HepG2 (cell line): ENCODE measurements at regions not wholly inside any gene's neighbourhood (a gene's known extent, or its start where the extent isn't known, plus 50 kb on each side); places are given as distances from the start of the nearest gene placed in this dataset.

Experiments
- ATAC-seq: fragments of 200-7000 bp; cut with Tn5 transposase; 3 replicates; pipeline ENCODE4 v1.9.1; 2020; ENCODE audit warnings: mild to moderate bottlenecking, moderate library complexity
- BruUV-seq: library from RNA; stranded (reverse); fragments of 400-500 nt; replicated peaks from 2 replicates; lab custom pipeline; 2021; lab: Mats Ljungman, UMichigan
- CTCF ChIA-PET: fragments of 300-600 bp; formaldehyde crosslinking; extraction: SDS; loops from one replicate; lab custom pipeline; 2021; ENCODE audit warnings: low total read pairs, inconsistent platforms, low intra/inter-chr PET ratio; lab: Yijun Ruan, JAX
- POLR2A ChIA-PET: fragments of 350-600 bp; sonication (Branson Sonifier 250); formaldehyde crosslinking; loops from one replicate; lab custom pipeline; 2020; ENCODE audit warnings: antibody characterized with exemption, inconsistent platforms; lab: Yijun Ruan, JAX
- DNase-seq: peaks from one replicate; pipeline ENCODE4 v3.0.0-alpha.2; 2015; ENCODE audit warnings: low spot score
- FAIRE-seq: peaks from 3 replicates; lab custom pipeline; 2011; peaks lifted over from hg19 to GRCh38; lab: Jason Lieb, UNC
- H2AFZ ChIP-seq: one replicate; pipeline ENCODE4 v1.6.1; 2011; ENCODE audit warnings: low read length, inconsistent platforms
- H3K27ac ChIP-seq: fragments of 300-600 bp; 3 replicates; pipeline ENCODE4 v1.8.0; 2011; ENCODE audit warnings: mixed run types, mild to moderate bottlenecking, mixed read lengths, low read length, inconsistent platforms; ENCODE audit not compliant: insufficient read depth; ENCODE audit errors: extremely low read length
- H3K27me3 ChIP-seq, 2 experiments: fragments of 200-600 bp in 1 of 2; 2 replicates in 1 of 2; 3 replicates in 1 of 2; pipeline versions ENCODE4 v1.6.0 to v1.8.0; 2011; ENCODE audit warnings: low read length in 2 of 2, mild to moderate bottlenecking in 2 of 2, moderate library complexity in 2 of 2, inconsistent platforms in 1 of 2; ENCODE audit not compliant: insufficient read depth in 2 of 2, control insufficient read depth in 1 of 2
- H3K36me3 ChIP-seq, 2 experiments: fragments of 200-600 bp in 1 of 2; replicated peaks in 1 of 2; 2 replicates in 1 of 2; 3 replicates in 1 of 2; pipeline versions ENCODE4 v1.5.1 to v1.8.0; 2011; ENCODE audit warnings: low read length in 2 of 2, inconsistent platforms in 1 of 2; ENCODE audit not compliant: insufficient read depth in 2 of 2, control insufficient read depth in 1 of 2
- H3K4me1 ChIP-seq: 2 replicates; pipeline ENCODE4 v1.5.1; 2012; ENCODE audit warnings: low read length, inconsistent platforms; ENCODE audit not compliant: insufficient read depth
- H3K4me2 ChIP-seq: 2 replicates; pipeline ENCODE4 v1.6.0; 2011; ENCODE audit warnings: low read depth, low read length, inconsistent platforms
- H3K4me3 ChIP-seq, 3 experiments: fragments of 200-600 bp in 1 of 3; sonication (generic), shearing (Covaris generic) in 1 of 3; replicated peaks in 1 of 3; 2 replicates each; pipeline ENCODE4 v1.5.1; 2011 to 2016; ENCODE audit warnings: low read length in 3 of 3, inconsistent platforms in 2 of 3, low read depth in 2 of 3, mild to moderate bottlenecking in 2 of 3, control low read depth in 1 of 3, mixed read lengths in 1 of 3; ENCODE audit not compliant: insufficient read depth in 1 of 3
- H3K79me2 ChIP-seq: one replicate; pipeline ENCODE4 v1.6.1; 2011; ENCODE audit warnings: low read length, inconsistent platforms; ENCODE audit not compliant: insufficient read depth
- H3K9ac ChIP-seq: 2 replicates; pipeline ENCODE4 v1.6.0; 2011; ENCODE audit warnings: mild to moderate bottlenecking, low read depth, low read length, inconsistent platforms; ENCODE audit not compliant: insufficient read depth
- H3K9me3 ChIP-seq: 2 replicates; pipeline ENCODE4 v1.5.1; 2012; ENCODE audit warnings: mild to moderate bottlenecking, low read length
- H4K20me1 ChIP-seq: 2 replicates; pipeline ENCODE4 v1.6.0; 2011; ENCODE audit warnings: inconsistent platforms, mild to moderate bottlenecking, low read length, moderate library complexity; ENCODE audit not compliant: insufficient read depth
- CHD2 ChIP-seq: IDR thresholded peaks from 2 replicates; pipeline ENCODE4 v1.6.1; 2011; ENCODE audit warnings: low read depth, low read length, improper control_type of control experiment
- DNMT3B ChIP-seq: conservative IDR thresholded peaks from 2 replicates; pipeline ENCODE4 v1.6.1; 2016; ENCODE audit warnings: missing biosample characterization, control low read depth
- HNF4A ChIP-seq: sonication (generic); formaldehyde crosslinking; IDR thresholded peaks from 2 replicates; pipeline ENCODE4 v1.4.0; 2020; ENCODE audit warnings: missing genetic modification reagents
- PPARG ChIP-seq: conservative IDR thresholded peaks from 2 replicates; pipeline ENCODE4 v1.6.1; 2016; ENCODE audit warnings: missing biosample characterization, missing genetic modification reagents
- RARG ChIP-seq: sonication (generic); formaldehyde crosslinking; IDR thresholded peaks from 2 replicates; pipeline ENCODE4 v1.4.0; 2020; ENCODE audit warnings: low read depth, mild to moderate bottlenecking, missing genetic modification reagents
- SOX6 ChIP-seq, 2 experiments: fragments of 450-650 bp in 1 of 2; sonication (generic) in 1 of 2; formaldehyde crosslinking in 1 of 2; IDR thresholded peaks; 2 replicates each; pipeline versions ENCODE4 v1.4.0 to v1.6.1; 2017 to 2020; ENCODE audit warnings: antibody characterized with exemption in 1 of 2, mild to moderate bottlenecking in 1 of 2, missing genetic modification reagents in 1 of 2
- ZBTB1 ChIP-seq: sonication (generic); formaldehyde crosslinking; IDR thresholded peaks from 2 replicates; pipeline ENCODE4 v1.4.0; 2020; ENCODE audit warnings: missing genetic modification reagents, borderline replicate concordance
- ZFP91 ChIP-seq: sonication (generic); formaldehyde crosslinking; IDR thresholded peaks from 2 replicates; pipeline ENCODE4 v1.9.0; 2022; ENCODE audit warnings: missing genetic modification reagents, mild to moderate bottlenecking, borderline replicate concordance
- ZFX ChIP-seq: sonication (generic); formaldehyde crosslinking; IDR thresholded peaks from 2 replicates; pipeline ENCODE4 v1.4.0; 2020; ENCODE audit warnings: mild to moderate bottlenecking, low read depth, missing genetic modification reagents, moderate library complexity
- ZHX1 ChIP-seq: sonication (generic); formaldehyde crosslinking; IDR thresholded peaks from 2 replicates; pipeline ENCODE4 v1.8.1; 2022; ENCODE audit warnings: low read depth, mild to moderate bottlenecking, missing genetic modification reagents
- ZMYM3 ChIP-seq: sonication (generic); formaldehyde crosslinking; IDR thresholded peaks from 2 replicates; pipeline ENCODE4 v1.5.1; 2020; ENCODE audit warnings: mild to moderate bottlenecking, missing genetic modification reagents
- ZNF20 ChIP-seq: sonication (generic); formaldehyde crosslinking; IDR thresholded peaks from 2 replicates; pipeline ENCODE4 v1.4.0; 2020; ENCODE audit warnings: mild to moderate bottlenecking, moderate library complexity, missing genetic modification reagents
- ZNF263 ChIP-seq: sonication (generic); formaldehyde crosslinking; IDR thresholded peaks from 2 replicates; pipeline ENCODE4 v1.4.0; 2020; ENCODE audit warnings: missing genetic modification reagents
- ZNF777 ChIP-seq: sonication (generic); formaldehyde crosslinking; IDR thresholded peaks from 2 replicates; pipeline ENCODE4 v1.4.0; 2020; ENCODE audit warnings: missing genetic modification reagents
- WGBS: methylation state at CpG from one replicate; pipeline ENCODE4 v1.1.6; 2017; ENCODE audit warnings: low lambda C conversion rate; 5-methylcytosine and 5-hydroxymethylcytosine counted together
- in situ Hi-C: cut with HindIII; loops from 2 replicates; pipeline ENCODE4 v1.10.0; 2017; ENCODE audit warnings: low pct_unique_long_range_greater_than_20kb; ENCODE audit not compliant: extremely low pct_ligation_motif_present
- intact Hi-C: fragments of 100-400 bp; cut with micrococcal nuclease; formaldehyde crosslinking; loops from one replicate; pipeline ENCODE4 v1.10.0; 2022; ENCODE audit not compliant: unreplicated experiment
- TF ChIP-seq, protein P1 (sequence below): sonication (generic); formaldehyde crosslinking; IDR thresholded peaks from 2 replicates; pipeline ENCODE4 v1.5.0; 2020; ENCODE audit warnings: mild to moderate bottlenecking, missing genetic modification reagents

- intact Hi-C loops, result loop anchor here (1.0 kb wide), 1 partner anchor 100 kb away; no protein-coding TSS in a partner anchor
- peak; percentile 10 for ATAC-seq
- Histone ChIP-seq H3K4me3 (no peak overlapping the region), H3K9me3 (no peaks in the 10 kb centered on the region), H3K4me2 (no peak overlapping the region; the same call in 1 of the 2 replicates), H3K9ac (no peak overlapping the region), H4K20me1 (no peaks in the 10 kb centered on the region), H3K36me3 (no peaks in the 10 kb centered on the region), H3K4me1 (peaks cover 36% of the 10 kb centered on the region), H3K27ac (no peak overlapping the region), H3K79me2 (no peaks in the 10 kb centered on the region), H3K27me3 (peaks cover 6 to 43% of the 10 kb centered on the region in 2 experiments; a peak in 4 of 5 replicates), H2AFZ (no peak overlapping the region)
- WGBS, result 27% methylated on average over 9 of the region's 9 CpGs
- CTCF ChIA-PET, result interaction anchor here (0.9 to 4.3 kb wide), 5 partner anchors 18 to 99 kb away, joined by 3 to 55 read pairs (median 4); no protein-coding TSS in a partner anchor
- no TSS peak for BruUV-seq
- in situ Hi-C loops, result loop anchor here (5.0 kb wide), 1 partner anchor 99 kb away; the partner anchor contains the start of gene DLX3
- no peak for DNase-seq
- POLR2A ChIA-PET, result interaction anchor here (0.6 to 1.9 kb wide), 5 partner anchors 11 to 1454 kb away, joined by 3 to 6 read pairs (median 4); no protein-coding TSS in a partner anchor
- no peak for FAIRE-seq
- TF ChIP-seq DNMT3B (CRISPR knock-in tag), result no peak
- 0 out of 2 replicates have a peak, but pooled peaks have one; percentile 8 for TF ChIP-seq ZMYM3
- no peak for TF ChIP-seq RARG
- TF ChIP-seq HNF4A (CRISPR knock-in tag), result peak; percentile 26; the same call in 1 of the 2 replicates
- TF ChIP-seq ZFP91 (CRISPR knock-in tag), result peak; percentile 12; the same call in 1 of the 2 replicates
- TF ChIP-seq ZNF263 (CRISPR knock-in tag), result peak; percentile 77
- no peak for TF ChIP-seq ZHX1 (CRISPR knock-in tag)
- TF ChIP-seq, protein P1, sequence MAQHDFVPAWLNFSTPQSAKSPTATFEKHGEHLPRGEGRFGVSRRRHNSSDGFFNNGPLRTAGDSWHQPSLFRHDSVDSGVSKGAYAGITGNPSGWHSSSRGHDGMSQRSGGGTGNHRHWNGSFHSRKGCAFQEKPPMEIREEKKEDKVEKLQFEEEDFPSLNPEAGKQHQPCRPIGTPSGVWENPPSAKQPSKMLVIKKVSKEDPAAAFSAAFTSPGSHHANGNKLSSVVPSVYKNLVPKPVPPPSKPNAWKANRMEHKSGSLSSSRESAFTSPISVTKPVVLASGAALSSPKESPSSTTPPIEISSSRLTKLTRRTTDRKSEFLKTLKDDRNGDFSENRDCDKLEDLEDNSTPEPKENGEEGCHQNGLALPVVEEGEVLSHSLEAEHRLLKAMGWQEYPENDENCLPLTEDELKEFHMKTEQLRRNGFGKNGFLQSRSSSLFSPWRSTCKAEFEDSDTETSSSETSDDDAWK (CRISPR knock-in tag), result no peak
- no peak for TF ChIP-seq PPARG (CRISPR knock-in tag)
- no peak for TF ChIP-seq CHD2
- TF ChIP-seq ZNF20, result no peak
- TF ChIP-seq ZFX (CRISPR knock-in tag), result 0 out of 2 replicates have a peak, but pooled peaks have one; percentile 37
- TF ChIP-seq ZBTB1, result no peak
- 0 out of 2 replicates have a peak, but pooled peaks have one; percentile 2 for TF ChIP-seq ZNF777
- TF ChIP-seq SOX6 (IDR thresholded peaks at IDR 0.05), result no peak
- TF ChIP-seq SOX6 (CRISPR knock-in tag; IDR thresholded peaks at IDR 0.05), result peak; percentile 55
These were observed 50.7 kb upstream of the TAC4 start for GRCh38 chr17:49898366-49899190.
